CMK (cell line): ENCODE measurements at regions not wholly inside any gene's neighbourhood (a gene's known extent, or its start where the extent isn't known, plus 50 kb on each side); places are given as distances from the start of the nearest gene placed in this dataset.

Experiments used
- DNase-seq: peaks from one replicate; pipeline ENCODE4 v3.0.0-alpha.2; 2010; ENCODE audit warnings: low read depth

- DNase-seq = no peak
Observed at GRCh38 chr5:125700380-125700861, 722.8 kb upstream of the GRAMD2B start.

DNA sequence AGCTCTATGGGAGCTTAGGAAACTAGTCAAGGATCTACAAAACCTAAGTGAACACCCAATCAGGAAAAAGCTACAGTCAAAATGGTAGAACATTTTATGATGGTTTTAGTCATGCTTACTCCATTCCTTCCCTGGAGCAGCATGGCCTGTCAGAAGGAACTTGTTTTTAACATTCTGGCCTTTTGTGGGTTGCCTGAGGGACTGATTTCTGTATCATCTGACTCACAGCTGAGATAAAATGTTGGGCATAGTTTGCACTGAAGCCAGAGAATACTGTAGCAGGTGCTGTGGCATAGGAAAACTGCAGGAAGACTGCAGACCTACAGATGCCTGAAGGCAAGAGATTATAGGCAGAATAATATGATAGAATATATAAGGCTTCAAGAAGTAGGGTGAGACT, 719.6 kb upstream of the GRAMD2B start:
- DNase-seq = no peak

DNA sequence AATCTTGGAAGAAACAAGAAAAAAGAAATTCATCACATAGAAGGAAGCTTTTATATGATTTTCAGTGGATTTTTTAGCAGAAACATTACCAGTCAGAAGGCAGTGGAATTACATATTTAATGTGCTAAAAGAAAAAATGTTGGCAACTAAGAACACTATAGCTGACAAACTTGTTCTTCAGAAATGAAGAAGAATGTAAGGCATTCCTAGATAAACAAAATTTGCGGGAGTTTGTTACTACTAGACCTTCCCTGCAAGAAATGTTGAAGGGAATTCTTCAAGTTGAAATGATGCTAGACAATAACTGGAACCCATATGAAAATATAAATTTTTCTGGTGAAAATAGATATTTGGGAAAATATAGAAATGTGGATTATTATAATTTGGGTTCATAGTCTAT, 718.3 kb upstream of the GRAMD2B start:
- DNase-seq = no peak

- DNase-seq = no peak
Observed at GRCh38 chr5:125708583-125708982, 714.6 kb upstream of the GRAMD2B start.

- DNase-seq = no peak
Observed at GRCh38 chr5:125710745-125711144, 712.5 kb upstream of the GRAMD2B start.

GRCh38 chr5:125712397-125712796, 710.8 kb upstream of the GRAMD2B start:
- no peak for DNase-seq

GRCh38 chr5:125713109-125713805, 710.0 kb upstream of the GRAMD2B start:
- no peak for DNase-seq

- no peak for DNase-seq
Observed at GRCh38 chr5:125715216-125715615, 708.0 kb upstream of the GRAMD2B start.

DNA sequence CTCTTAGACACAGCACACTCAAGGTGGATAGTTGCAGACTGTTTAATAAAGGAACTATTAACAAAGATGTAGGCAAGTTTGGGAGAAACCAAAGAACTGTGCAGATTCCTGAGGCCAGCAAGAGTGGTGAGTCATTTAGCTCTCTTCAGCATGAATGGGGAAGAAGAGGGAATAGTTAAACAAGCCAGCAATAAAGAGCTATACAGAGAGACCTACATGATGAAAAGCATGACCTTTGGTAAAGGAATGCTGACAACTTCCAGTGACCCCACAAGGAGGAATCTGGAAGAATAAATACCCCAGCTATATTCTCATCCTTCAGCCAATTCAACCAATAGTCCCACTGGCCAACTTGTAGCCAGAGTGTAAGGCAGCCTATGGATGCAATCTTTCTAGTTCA, 706.0 kb upstream of the GRAMD2B start:
- no peak for DNase-seq

- no peak for DNase-seq
Observed at GRCh38 chr5:125719681-125720347, 703.4 kb upstream of the GRAMD2B start.

DNA sequence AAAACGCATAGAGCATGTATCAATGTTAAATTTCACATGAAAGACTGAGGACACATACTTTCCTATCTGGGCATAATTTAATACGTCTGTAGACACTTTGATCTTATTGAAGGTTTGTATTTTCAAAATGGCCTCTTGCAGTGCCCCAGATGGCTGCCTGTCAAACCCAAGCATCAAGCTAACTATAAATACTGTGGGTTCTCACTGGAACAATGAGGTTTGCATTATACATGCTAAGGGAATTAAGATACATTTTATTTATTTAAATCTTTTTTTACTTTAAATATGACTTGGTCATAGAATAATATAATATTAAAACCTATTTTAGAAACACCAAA, 702.9 kb upstream of the GRAMD2B start:
- DNase-seq = no peak

- no peak for DNase-seq
Observed at GRCh38 chr5:125720721-125721120, 702.5 kb upstream of the GRAMD2B start.

- no peak for DNase-seq
Observed at GRCh38 chr5:125722550-125722949, 700.7 kb upstream of the GRAMD2B start.

DNA sequence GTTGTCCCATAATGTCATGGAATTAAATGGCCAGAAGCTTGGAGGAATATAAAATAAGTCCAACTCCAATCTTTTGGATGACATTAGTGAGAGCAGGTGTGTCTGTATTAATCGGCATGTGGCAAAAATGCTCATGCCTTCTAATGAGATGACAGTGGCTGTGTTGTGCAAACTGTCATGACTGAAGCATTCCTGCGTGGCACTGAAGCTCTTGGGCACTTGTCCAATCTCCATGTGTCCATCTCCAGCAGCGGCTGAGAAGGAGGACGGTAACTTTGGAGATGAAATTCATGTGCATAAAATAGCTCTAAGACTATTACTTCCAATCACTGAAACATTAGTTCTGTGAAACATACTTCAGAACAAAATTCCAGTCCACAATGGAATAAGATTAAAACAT, 697.5 kb upstream of the GRAMD2B start:
- DNase-seq = no peak

DNA sequence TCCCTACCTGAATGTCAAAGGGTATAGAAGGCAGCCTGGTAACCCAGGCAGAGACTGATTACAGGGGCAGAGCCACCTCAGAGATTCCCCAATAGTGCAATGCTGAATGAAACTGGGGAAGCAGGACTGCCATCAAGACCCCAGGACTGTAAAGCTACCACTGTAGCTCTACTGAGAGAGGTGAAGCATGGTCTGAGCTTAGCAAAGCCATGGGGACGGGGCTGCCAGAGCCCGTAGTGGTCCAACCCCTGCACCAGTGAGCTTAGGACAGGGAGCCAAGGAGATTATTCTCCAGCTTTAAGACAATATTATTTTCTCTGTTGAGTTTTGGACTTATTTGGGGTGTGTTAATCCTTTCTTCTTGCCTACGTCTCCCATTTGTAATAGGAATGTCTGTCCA, 679.3 kb upstream of the GRAMD2B start:
- no peak for DNase-seq

GRCh38 chr5:125746917-125747316, 676.3 kb upstream of the GRAMD2B start:
- DNase-seq = no peak

GRCh38 chr5:125750147-125750860, 672.9 kb upstream of the GRAMD2B start:
- DNase-seq = no peak

DNA sequence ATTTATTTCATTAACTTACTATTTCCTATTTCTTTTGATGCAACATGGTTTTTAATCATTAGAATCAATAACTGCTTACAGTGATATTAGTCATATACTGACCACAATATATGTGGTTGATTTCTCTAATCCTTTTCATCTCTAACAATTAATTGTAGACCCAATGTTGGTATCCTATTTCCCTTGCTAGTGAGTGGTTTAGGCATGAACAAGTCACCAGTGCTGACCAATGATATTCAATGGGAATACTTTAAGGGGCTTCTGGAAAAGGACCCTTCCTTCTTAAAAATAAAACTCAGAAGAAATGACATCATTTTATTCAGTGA, 672.4 kb upstream of the GRAMD2B start:
- no peak for DNase-seq

GRCh38 chr5:125756456-125756855, 666.8 kb upstream of the GRAMD2B start:
- DNase-seq = no peak

DNA sequence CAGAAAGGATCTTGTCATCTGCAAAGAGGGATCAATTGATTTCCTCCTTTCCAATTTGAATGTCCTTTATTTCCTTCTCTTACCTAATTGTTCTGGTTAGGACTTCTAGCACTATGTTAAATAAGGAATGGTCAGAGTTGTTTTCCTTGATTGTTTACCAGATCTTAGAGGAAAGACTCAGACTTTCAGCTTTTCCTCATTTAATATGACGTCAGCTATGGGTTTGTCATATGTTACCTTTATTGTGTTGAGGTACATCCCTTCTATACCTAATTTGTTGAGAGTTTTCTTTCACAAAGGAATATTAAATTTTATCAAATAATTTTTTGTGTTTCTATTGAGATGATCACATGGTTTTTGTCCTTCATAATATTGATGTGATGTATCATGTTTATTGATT, 656.5 kb upstream of the GRAMD2B start:
- DNase-seq = no peak

DNA sequence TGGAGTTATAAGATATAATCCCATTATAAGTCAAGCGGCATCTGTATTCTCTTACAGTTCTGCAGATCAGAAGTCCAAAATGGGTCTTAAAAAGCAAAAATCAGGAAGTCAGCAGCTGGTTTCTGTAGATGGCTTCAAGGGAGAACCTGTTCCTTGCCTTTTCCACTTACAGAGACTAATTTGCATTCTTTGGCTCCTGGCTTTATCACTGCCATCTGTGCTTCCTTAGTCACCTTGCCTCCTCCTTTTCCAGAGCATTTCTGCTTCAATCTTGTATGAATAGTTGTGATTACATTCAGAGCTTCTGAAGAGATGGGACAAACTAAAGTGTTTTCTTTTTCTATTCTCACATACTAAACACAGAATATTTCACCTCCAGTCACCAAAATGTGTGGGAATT, 647.3 kb upstream of the GRAMD2B start:
- DNase-seq = no peak

DNA sequence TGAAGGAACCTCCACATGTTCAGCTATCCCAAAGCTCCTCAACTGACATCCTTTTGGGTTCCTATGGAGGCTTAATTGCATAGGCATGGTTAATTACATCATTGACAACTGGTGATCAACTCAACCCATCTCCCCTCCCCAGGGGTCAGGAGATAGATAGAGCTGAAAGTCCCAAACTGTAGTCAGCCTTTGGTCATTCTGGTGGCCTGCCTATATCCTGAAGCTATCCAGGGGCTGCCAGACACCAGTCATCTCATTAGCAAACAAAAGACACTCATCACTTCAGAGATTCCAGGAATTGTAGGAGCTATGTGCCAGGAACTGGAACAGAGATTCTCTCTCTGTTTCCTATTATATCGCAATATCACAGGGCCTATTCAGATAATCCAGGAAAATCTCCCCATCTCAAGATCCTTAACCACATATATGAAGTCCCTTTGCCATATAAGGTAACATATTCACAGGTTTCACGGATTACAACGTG, 646.5 kb upstream of the GRAMD2B start:
- no peak for DNase-seq

DNA sequence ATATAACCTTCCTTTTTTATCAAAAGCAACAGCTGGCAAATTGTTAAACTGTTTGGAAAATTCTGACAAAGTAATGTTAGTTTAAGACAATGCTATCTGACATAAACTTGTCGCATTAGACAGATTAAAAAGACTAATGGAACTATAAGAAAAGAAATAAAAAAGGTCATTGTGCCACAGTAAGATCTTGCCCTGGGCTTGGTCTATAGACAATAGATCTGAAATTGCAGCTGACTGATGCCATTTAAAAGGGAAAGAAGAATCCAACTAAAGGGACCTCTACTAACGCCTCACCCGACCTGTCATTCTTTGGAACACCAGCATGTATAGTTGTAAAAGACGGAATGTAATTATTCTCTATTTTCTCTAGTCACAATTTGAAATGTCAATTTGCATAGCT, 644.4 kb upstream of the GRAMD2B start:
- no peak for DNase-seq
